Tibial artery (tissue), 4 donors: ENCODE measurements at regions not wholly inside any gene's neighbourhood (a gene's known extent, or its start where the extent isn't known, plus 50 kb on each side); places are given as distances from the start of the nearest gene placed in this dataset.

Experiments
- DNase-seq, 2 donors: peaks; one replicate each; pipeline ENCODE4 v3.0.0-alpha.2; 2019
- H3K27ac ChIP-seq, 2 donors: fragments of 200-600 bp; sonication (generic) in 1 of 2; 1 replicate in 1 of 2; 2 replicates in 1 of 2; pipeline ENCODE4 v1.5.1; 2018 to 2019; ENCODE audit warnings: mild to moderate bottlenecking in 1 of 2
- H3K27me3 ChIP-seq, 2 donors: fragments of 200-600 bp; sonication (generic) in 1 of 2; one replicate each; pipeline versions ENCODE4 v1.5.1 to v1.6.0; 2016 to 2019
- H3K36me3 ChIP-seq, 3 donors: fragments of 200-600 bp; sonication (generic) in 2 of 3; one replicate each; pipeline ENCODE4 v1.5.1; 2016 to 2019; ENCODE audit warnings: mild to moderate bottlenecking in 2 of 3
- H3K4me1 ChIP-seq, 4 donors: fragments of 200-600 bp; sonication (generic) in 2 of 4; 1 replicate in 3 of 4; 2 replicates in 1 of 4; pipeline ENCODE4 v1.5.1; 2016 to 2019
- H3K4me3 ChIP-seq, 2 donors: fragments of 200-600 bp; sonication (generic) in 1 of 2; 1 replicate in 1 of 2; 2 replicates in 1 of 2; pipeline ENCODE4 v1.5.1; 2018 to 2019; ENCODE audit warnings: mild to moderate bottlenecking in 2 of 2
- H3K9me3 ChIP-seq, 3 donors: fragments of 200-600 bp; sonication (generic) in 1 of 3; one replicate each; pipeline ENCODE4 v1.5.1; 2016 to 2019
- intact Hi-C: fragments of 100-400 bp; cut with DNase I; formaldehyde crosslinking; loops from one replicate; pipeline ENCODE4 v1.15.0; 2023; ENCODE audit warnings: low total_unique reads
- TF ChIP-seq, protein P1 (sequence below), 2 experiments: fragments of 200-600 bp in 1 of 2; fragments of 450-650 bp in 1 of 2; IDR thresholded peaks; one replicate each; pipeline ENCODE4 v1.5.1; 2017 to 2019; ENCODE audit warnings: antibody characterized with exemption in 2 of 2, mild to moderate bottlenecking in 1 of 2, moderate library complexity in 1 of 2

DNA sequence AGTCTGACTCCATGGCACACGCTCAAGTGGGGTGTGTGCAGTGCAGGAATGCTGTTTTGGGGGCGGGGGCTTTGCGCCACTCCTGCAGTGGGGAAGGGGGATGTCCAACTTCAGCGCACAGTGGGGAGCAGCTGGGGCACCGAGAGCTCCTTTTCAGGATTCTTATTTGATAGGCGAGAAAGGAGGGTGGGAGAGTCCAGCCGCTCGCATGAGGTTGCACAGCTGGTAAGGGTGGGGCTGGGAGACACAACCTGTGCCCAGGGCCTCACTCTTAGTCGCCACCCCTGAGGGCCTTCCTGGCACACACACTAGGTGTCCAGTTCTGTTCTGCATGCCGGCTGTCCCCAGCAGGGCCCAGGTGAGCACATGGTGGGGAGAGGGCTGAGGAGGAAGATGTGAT lies 190.8 kb downstream of the UQCRFS1 start:
- TF ChIP-seq, protein P1, sequence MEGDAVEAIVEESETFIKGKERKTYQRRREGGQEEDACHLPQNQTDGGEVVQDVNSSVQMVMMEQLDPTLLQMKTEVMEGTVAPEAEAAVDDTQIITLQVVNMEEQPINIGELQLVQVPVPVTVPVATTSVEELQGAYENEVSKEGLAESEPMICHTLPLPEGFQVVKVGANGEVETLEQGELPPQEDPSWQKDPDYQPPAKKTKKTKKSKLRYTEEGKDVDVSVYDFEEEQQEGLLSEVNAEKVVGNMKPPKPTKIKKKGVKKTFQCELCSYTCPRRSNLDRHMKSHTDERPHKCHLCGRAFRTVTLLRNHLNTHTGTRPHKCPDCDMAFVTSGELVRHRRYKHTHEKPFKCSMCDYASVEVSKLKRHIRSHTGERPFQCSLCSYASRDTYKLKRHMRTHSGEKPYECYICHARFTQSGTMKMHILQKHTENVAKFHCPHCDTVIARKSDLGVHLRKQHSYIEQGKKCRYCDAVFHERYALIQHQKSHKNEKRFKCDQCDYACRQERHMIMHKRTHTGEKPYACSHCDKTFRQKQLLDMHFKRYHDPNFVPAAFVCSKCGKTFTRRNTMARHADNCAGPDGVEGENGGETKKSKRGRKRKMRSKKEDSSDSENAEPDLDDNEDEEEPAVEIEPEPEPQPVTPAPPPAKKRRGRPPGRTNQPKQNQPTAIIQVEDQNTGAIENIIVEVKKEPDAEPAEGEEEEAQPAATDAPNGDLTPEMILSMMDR (IDR thresholded peaks at IDR 0.05) = no peak
- Histone ChIP-seq H3K27me3 (no peaks in the 10 kb centered on the region), H3K27ac (no peak overlapping the region), H3K4me3 (no peak overlapping the region), H3K9me3 (no peaks in the 10 kb centered on the region), H3K36me3 (no peaks in the 10 kb centered on the region), H3K4me1 (no peaks in the 10 kb centered on the region)
- no peak for DNase-seq
- intact Hi-C loops = no loop called here

DNA sequence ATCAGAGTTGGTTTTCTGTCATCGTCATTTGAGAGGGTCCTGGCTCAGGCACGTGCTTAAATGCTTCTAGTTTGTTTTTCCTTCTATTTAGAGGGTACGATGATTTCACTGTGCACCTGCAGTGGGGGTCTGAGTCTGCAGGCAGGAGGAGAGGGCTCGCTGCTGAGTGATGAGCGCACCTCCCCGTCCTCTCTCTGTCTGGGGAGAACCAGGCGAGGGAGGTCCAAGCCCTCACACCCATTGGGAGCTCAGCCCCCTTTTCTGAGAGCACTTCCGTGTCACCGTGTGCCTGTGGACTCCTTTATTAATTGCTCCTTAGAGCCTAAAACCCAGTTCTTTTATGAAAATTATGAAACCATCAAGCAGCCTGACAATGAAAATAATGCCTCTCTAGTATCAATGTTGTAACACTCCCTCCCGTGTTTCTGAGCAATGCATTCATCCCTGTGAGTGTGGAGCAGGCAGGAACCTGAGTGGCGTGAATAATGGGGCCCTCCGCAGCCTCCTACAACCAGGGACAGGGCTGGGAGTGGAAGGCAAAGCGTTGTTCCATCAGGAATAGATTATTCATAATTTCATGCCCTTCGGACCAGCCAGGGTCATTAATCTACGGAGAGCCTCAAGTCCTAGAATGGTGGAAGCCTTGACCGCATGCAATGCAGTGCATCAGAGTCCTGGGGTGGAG lies 191.6 kb downstream of the UQCRFS1 start:
- DNase-seq = no peak
- intact Hi-C loops = no loop called here
- Histone ChIP-seq H3K4me3 (no peak overlapping the region), H3K4me1 (no peaks in the 10 kb centered on the region), H3K9me3 (no peaks in the 10 kb centered on the region), H3K27me3 (no peaks in the 10 kb centered on the region), H3K27ac (no peak overlapping the region), H3K36me3 (no peaks in the 10 kb centered on the region)
- TF ChIP-seq, protein P1 (IDR thresholded peaks at IDR 0.05) = no peak

DNA sequence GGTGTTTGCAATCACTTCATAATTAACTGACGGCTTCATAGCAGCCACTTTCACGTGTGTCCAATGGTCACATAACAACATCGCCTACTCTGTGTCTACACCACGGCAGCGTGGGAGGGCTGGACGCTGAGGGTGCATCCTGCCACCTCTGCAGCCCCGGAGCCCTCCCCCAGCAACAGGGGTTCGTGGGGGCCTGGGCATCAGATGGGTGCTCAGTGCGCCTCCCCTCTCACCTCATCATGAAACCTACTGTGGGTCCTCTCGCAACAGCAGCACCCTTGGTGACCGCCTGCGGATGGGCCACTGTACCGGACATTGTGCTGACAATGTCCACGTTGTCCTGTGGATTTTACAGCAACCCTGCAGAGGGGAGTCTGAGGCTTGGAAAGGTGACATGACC lies 193.5 kb downstream of the UQCRFS1 start:
- intact Hi-C loops = no loop called here
- H3K4me1 ChIP-seq = no peaks in the 10 kb centered on the region
- no peaks in the 10 kb centered on the region for H3K27me3 ChIP-seq
- no peak for DNase-seq
- no peak overlapping the region for H3K4me3 ChIP-seq
- no peaks in the 10 kb centered on the region for H3K36me3 ChIP-seq
- no peak overlapping the region for H3K27ac ChIP-seq
- H3K9me3 ChIP-seq = no peaks in the 10 kb centered on the region
- TF ChIP-seq, protein P1 (IDR thresholded peaks at IDR 0.05) = no peak

DNA sequence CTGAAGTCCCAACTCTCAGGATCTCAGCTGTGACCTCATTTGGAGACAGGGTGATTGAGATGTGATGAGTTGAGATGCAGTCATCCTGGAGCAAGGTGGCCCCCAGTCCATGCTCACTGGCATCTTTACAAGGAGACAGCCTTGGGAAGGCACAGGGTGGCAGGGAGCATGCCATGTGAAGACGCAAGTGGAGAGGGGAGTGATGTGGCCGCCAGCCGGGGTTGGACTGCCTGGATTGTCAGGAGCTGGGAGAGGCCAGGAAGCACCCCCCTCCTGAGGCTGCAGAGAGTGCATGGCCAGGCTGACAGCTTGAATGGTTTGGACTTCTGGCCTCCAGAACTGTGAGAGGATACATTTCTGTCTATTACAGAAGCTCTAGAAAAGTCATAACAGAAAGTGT lies 194.4 kb downstream of the UQCRFS1 start:
- H3K36me3 ChIP-seq = no peaks in the 10 kb centered on the region
- intact Hi-C loops = no loop called here
- no peak overlapping the region for H3K4me3 ChIP-seq
- TF ChIP-seq, protein P1 (IDR thresholded peaks at IDR 0.05) = no peak
- no peaks in the 10 kb centered on the region for H3K9me3 ChIP-seq
- no peaks in the 10 kb centered on the region for H3K27me3 ChIP-seq
- no peaks in the 10 kb centered on the region for H3K4me1 ChIP-seq
- no peak overlapping the region for H3K27ac ChIP-seq
- DNase-seq = no peak

DNA sequence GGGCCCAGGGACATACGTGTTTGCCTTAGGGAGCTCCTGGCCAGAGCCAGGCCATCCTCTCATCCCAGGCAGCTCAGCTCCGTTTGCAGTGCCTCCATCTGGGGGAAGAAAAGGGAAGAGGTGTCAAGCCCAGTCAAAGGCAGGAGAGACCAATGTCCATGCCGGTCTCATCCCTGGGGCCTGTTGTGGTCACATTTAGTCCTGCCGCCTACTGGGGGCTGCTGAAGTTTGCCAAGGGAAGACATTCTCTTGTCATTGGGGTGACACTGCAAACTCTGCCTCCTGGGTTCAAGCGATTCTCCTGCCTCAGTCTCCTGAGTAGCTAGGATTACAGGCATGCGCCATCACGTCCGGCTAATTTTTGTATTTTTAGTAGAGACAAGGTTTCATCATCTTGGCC lies 195.2 kb downstream of the UQCRFS1 start:
- intact Hi-C loops = no loop called here
- Histone ChIP-seq H3K4me3 (no peak overlapping the region), H3K9me3 (no peaks in the 10 kb centered on the region), H3K36me3 (no peaks in the 10 kb centered on the region), H3K4me1 (no peaks in the 10 kb centered on the region), H3K27me3 (no peaks in the 10 kb centered on the region), H3K27ac (no peak overlapping the region)
- TF ChIP-seq, protein P1 (IDR thresholded peaks at IDR 0.05) = no peak
- DNase-seq = no peak
